ENCODE measurements at regions not wholly inside any gene's neighbourhood (a gene's known extent, or its start where the extent isn't known, plus 50 kb on each side); places are given as distances from the start of the nearest gene placed in this dataset.

GRCh38 chr13:44313674-44314073 is 60.0 kb upstream of the SERP2 start:
- DNase-seq = peak; percentile 91

- DNase-seq = peak; percentile 61
Measured at GRCh38 chr13:44314160-44314559, 59.5 kb upstream of the SERP2 start.

- DNase-seq = no peak
Measured at GRCh38 chr13:44317752-44318151, 55.9 kb upstream of the SERP2 start.

GRCh38 chr13:44318161-44318560 is 55.5 kb upstream of the SERP2 start:
- DNase-seq = no peak

GRCh38 chr13:44320611-44321010 is 53.0 kb upstream of the SERP2 start:
- DNase-seq = no peak

GRCh38 chr13:44321961-44322360 is 51.7 kb upstream of the SERP2 start:
- DNase-seq = no peak

- no peak for DNase-seq
Measured at GRCh38 chr13:44322928-44323327, 50.7 kb upstream of the SERP2 start.

GRCh38 chr13:44323754-44324153 is 49.9 kb upstream of the SERP2 start:
- DNase-seq = no peak
